ENCODE measurements at regions not wholly inside any gene's neighbourhood (a gene's known extent, or its start where the extent isn't known, plus 50 kb on each side); places are given as distances from the start of the nearest gene placed in this dataset.

- no peak for FAIRE-seq
Measured at GRCh38 chr1:208598021-208598420, 353.8 kb upstream of the PLXNA2 start.

DNA sequence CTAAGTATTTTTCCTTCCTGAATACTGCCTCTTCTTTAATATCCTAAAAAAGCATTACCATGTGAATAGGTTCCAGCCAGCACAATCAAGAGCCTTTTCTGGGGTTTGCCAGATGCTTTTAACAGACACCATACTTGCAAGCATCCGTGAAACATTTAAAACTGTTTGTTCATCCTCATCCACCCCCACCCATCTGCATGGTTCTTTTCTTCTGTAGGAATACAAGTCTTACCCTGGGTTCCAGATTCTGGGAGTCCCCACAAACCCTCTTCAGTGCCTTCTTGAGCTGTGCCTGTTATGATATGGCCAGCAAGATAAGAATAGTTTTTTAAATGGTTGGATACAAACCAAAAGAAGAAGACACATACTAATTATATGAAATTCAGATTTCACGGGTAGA, 354.9 kb upstream of the PLXNA2 start:
- no peak for FAIRE-seq

DNA sequence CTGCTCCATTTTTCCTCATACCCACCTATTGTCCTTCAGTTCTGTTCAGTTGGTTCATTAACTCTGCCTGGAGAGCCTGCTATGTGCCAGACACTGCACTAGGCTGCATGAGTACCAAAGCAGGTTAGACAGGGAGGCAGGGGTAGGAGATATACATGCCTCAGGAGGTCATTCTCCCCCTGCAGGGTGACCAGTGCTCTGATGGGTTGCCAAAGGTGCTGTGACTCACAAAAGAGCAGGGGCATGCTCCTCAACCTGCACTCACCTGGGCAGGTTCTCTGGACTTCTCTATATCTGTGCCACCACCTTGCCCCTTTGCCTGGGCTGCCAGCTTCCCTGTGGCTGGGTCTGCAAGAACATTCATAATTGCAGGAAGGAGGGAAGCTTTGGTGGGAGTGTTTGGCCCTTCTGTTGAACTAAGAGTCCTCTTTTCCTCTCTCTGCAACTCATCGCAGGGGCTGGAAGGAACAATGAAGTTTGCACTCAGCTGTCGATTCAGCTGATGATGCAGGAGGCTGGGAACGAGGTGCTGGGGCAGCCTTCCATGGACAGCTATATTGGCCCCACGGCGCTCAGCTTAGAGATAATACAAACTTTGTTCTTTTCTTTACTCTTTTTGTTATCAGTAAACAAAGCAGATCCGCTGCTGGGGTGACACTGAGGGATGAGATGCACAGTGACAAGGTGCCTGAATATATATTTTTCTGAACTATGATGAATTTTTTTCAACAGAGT, 356.4 kb upstream of the PLXNA2 start:
- FAIRE-seq: no peak

GRCh38 chr1:208601561-208601960, 357.4 kb upstream of the PLXNA2 start:
- FAIRE-seq: no peak

DNA sequence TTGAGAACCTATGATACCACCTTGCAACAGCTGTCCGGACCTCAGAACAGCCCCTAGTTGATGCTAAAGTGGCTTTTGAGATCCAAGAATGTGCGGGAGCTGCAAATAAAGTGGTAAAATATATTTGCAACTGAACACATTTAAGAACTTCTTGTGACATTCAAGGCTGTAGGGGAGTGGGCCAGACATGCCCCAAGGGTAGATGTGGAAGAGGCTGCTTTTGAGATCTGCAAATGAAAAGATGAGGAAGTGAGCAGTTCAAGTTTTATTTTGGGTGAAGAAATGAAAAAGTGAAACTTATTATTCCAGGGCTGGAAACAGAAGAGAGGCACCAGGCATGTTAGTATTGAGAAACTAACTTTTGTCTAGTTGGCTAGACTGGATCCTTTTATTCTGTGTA, 359.5 kb upstream of the PLXNA2 start:
- no peak for FAIRE-seq

- FAIRE-seq: no peak
Measured at GRCh38 chr1:208604295-208604694, 360.1 kb upstream of the PLXNA2 start.

DNA sequence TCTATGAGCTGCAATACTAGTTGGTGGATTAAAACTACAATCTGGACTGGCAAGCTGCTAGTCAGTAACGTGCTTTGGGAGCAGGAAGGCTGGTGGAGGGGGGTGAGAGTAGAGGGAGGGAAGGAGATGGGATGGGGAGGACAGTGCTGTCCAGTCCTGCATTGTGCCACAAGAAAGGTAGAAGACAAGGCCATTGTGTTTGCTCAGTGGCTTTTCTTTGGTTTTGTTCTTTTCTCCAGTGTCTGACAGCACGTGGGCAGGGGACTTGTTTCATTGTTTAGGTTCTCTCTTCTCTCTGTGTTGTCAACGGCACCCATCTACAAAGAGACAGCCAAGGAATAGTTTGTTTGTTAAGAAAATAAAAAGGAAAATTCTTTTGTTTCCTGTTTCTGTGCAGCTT, 362.8 kb upstream of the PLXNA2 start:
- FAIRE-seq: no peak

DNA sequence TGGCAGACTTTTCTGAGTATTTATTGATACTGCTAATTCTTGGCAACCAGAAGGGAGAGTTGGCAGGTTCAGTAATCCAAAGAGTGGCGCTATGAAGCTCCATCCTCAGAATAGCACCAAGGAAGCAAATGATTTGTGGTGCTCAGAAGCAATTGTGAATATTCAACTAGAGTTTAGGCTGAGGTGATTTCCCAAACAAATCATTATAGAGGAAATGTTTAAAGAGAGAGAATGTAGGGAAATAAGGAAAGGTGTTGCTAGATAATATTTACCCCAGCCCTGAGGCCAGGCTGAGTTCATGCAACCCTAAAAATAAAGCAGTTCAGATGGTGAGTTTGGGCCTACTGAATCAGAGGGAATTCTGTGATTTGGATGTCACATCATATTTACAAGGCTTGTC, 363.4 kb upstream of the PLXNA2 start:
- no peak for FAIRE-seq

- FAIRE-seq: no peak
Measured at GRCh38 chr1:208614610-208615009, 370.4 kb upstream of the PLXNA2 start.

DNA sequence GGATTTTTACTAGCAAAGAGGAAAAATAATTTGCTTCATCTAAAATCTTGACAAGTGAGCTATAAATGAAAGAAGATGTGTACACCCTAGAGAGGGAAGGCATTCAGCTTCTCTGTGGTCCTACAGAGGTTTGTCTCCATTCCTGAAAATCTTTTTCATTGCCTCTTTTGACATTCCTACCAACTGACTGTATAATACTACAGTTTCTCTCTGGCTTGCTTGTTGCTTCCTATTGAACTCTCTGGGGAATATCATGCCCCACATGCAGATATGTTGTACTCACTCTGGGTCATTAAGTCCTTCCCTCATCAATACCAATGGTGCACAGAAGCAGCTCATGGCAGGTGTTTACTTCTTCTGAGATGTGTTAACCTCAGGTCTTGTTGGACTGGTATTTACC, 371.2 kb upstream of the PLXNA2 start:
- no peak for FAIRE-seq

GRCh38 chr1:208616776-208617175, 372.6 kb upstream of the PLXNA2 start:
- FAIRE-seq: no peak

- FAIRE-seq: no peak
Measured at GRCh38 chr1:208628022-208628914, 384.1 kb upstream of the PLXNA2 start.

DNA sequence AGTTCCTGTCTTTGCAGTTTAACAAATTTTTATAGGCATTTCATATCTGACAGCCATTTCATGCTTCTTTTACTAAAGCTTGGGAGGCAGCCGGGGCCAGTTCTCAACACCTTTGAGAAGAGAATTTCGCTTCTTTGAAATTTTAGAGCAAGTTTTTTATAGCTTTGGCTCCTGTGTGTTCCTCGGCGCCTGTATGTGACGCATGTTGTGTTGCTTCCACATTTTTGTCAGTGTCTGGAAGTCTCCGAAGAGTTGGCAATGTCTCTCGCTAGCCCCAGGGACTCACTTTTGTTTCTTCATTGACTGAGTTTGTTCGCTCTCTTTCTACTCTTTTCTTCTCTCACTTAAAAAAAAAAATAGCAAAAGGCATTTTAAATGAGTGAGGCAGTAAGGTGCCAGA, 386.9 kb upstream of the PLXNA2 start:
- no peak for FAIRE-seq

GRCh38 chr1:208631506-208631905, 387.3 kb upstream of the PLXNA2 start:
- FAIRE-seq: no peak

DNA sequence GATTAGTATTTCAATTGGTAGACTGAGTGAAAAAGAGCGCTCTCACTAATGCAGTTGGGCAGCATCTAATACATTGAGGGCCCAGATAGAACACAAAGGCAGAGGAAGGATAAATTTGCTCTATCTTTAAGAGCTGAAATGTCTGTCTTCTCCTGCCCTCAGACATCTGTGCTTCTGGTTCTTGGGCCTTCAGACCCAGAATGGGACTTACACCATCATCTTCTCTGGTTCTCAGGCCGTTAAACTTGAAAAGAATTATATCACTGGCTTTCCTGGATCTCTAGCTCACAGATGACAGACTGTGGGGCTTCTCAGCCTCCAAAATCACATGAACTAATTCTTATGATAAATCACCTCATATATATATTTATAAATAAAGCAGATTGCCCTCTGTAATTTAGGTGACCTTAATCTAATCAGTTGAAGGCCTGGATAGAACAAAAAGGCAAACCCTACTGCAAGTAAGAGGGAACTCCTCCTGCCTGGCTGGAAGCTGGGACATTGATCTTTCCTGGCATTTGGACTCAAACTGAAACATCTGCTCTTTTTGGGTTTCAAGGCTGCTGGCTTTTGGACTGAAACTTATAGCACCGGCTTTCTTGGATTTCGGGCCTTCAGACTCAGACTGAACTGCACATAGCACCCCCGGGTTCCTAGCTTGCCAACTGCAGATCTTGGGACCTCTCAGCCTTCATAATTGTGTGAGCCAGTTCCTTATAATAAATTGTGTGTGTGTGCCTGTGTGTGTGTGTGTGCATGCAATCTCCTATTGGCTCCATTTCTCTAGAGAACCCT, 390.4 kb upstream of the PLXNA2 start:
- no peak for FAIRE-seq

- FAIRE-seq: no peak
Measured at GRCh38 chr1:208637181-208637580, 393.0 kb upstream of the PLXNA2 start.

GRCh38 chr1:208639382-208639781, 395.2 kb upstream of the PLXNA2 start:
- FAIRE-seq: no peak

DNA sequence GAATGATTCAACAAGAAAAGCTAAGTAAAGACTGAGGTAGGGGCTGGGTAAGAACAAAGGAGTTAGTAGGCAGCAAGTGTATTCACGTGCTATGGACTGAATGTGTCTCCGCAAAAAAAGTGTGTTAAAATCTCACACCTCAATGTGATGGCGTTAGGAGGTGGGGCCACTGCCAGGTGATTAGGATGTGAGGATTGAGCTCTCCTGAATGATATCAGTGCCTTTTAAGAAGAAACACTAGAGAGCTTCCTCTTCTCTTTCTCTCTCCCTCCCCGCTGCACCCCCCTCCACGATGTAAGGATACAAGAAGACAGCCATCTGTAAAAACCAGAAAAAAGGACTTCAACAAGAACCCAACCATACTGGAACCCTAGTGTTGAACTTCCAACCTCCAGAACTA, 396.1 kb upstream of the PLXNA2 start:
- no peak for FAIRE-seq

DNA sequence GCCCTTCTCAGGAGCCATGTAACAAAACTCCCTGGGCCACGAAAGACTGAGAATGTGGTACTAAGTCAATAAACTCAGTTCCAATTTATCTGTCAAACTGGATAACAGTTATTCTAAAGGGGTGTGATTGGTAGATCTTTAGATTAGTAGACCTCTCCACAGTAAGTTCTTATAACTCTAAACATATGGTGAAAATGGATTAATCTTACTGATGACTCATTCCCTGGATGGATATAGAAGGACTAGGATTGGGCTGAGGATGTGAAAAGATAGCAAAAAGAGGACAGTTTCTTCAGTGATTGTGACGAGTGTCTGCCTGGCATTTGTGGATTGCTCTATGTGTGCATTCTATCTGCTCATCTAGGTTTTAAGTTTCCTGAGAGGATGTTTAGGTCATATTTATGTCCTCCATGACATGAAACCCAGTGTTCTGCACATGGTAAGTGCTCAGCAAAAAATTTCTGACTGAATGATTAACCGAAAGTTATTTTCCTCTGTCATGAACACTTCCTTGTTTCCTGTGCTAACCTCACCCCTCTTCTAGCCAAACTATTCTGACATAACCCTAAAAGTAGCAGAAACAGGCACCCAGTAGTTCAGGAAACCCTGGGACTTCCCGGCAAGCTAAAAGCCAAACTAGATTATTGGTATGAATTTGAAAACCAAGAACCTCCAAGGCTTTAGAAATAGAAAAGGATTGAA, 397.5 kb upstream of the PLXNA2 start:
- no peak for FAIRE-seq

DNA sequence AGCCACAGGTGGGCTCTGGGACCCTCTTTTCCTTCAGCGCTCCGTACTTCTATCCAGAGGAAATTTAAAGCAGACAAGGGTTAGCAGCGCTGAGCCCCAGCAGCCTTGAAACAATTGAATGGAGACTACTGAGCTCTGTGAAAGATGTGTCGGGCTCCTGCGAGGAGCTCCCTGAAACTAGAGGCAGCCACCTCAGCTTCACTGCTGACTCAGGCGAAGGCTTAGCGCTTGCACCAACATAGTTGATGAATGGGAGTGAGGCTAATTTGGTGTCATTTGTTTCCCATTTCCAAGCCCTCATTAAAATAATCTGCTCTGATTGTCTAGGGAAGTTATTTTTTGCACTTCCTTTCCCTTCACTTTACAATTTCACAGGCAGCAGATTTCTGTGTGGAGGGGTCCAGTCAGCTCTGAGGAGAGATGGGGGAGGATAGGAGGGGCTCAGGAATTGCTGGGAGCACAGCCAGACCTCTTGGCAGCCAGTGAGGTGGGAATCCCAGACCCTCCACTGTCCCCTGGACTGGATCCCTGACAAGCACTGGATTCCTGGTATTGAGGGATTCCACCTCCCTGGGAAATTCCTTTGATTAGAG, 398.9 kb upstream of the PLXNA2 start:
- FAIRE-seq: no peak

DNA sequence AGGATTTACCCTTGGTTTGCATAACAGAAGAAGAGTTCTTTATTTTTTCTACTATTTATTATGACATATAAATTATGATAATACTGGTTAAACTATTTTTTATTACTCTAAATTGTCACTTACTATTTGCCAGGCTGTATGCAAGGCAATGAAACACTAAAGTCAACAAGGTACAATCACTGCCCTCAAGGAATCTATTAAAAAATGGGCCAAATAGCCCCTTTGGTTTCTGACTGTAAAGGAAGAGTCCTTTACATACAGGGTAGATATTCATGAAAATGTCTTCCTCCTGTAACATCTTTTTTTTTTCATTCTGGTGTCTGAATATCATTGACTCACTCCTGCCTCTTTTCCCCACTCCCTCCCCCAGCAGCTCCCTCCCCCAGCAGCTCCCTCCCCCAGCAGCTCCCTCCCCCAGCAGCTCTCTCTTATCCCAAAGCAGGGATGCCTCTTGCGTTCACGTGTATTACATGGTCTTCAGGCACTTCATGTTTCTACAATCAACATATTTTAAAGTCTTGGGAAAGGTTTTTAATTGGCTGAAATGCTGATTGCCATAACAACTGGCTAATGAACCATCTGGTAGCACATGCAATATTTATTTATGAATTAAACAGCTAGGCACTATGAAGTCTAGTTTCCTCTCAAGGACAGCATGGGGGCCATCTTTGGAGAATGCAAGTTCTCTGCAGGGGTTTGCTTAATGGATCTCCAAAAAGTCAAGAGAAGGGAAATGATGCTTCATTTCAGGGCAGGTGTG, 400.4 kb upstream of the PLXNA2 start:
- no peak for FAIRE-seq

GRCh38 chr1:208646431-208646830, 402.2 kb upstream of the PLXNA2 start:
- no peak for FAIRE-seq
